ENCODE measurements at regions not wholly inside any gene's neighbourhood (a gene's known extent, or its start where the extent isn't known, plus 50 kb on each side); places are given as distances from the start of the nearest gene placed in this dataset.
A peak's percentile ranks its signal among the peaks of the same experiment; 100 is the strongest.

GRCh38 chr11:15665368-15665871 is 550.7 kb downstream of the INSC start:
- Histone ChIP-seq H2AFZ (ENCODE audit: insufficient read depth, low read depth, low read length, poor library complexity, severe bottlenecking) (no peak overlapping the region), H3K4me3 (replicated peaks in 1 of 3; ENCODE audit: low read depth in 2 of 3, low read length in 3 of 3) (no peak overlapping the region), H3K9ac (ENCODE audit: insufficient read depth, low read length, poor library complexity, severe bottlenecking) (no peak overlapping the region), H4K20me1 (ENCODE audit: insufficient read depth, low read length) (no peaks in the 10 kb centered on the region), H3K27ac (ENCODE audit: low read depth in 1 of 2, low read length in 2 of 2) (no peak overlapping the region), H3K9me3 (replicated peaks in 1 of 2; ENCODE audit: control insufficient read depth in 1 of 2, insufficient read depth in 1 of 2, low read length in 2 of 2) (no peaks in the 10 kb centered on the region), H3K79me2 (ENCODE audit: insufficient read depth, low read length) (no peaks in the 10 kb centered on the region), H3K27me3 (ENCODE audit: control insufficient read depth in 2 of 2, insufficient read depth in 2 of 2, low read length in 2 of 2) (no peaks in the 10 kb centered on the region), H3K36me3 (replicated peaks in 1 of 2; ENCODE audit: control insufficient read depth in 1 of 2, insufficient read depth in 2 of 2, low read length in 2 of 2) (no peaks in the 10 kb centered on the region), H3K4me1 (ENCODE audit: control insufficient read depth in 1 of 2, insufficient read depth in 2 of 2, low read length in 2 of 2) (no peaks in the 10 kb centered on the region), H3K4me2 (replicated peaks; ENCODE audit: extremely low read depth, low read length, poor library complexity, severe bottlenecking) (no peak overlapping the region)
- no peak overlapping the region for H3K4me3 Mint-ChIP-seq
- H3K27ac Mint-ChIP-seq = no peak overlapping the region
- DNase-seq = no peak
- H3K36me3 Mint-ChIP-seq = no peaks in the 10 kb centered on the region
- no peaks in the 10 kb centered on the region for H3K4me1 Mint-ChIP-seq
- WGBS (ENCODE audit: insufficient coverage) = 67% methylated on average over 2 of the region's 4 CpGs
- peaks cover 3 to 5% (median 3%) of the 10 kb centered on the region in 3 donors for H3K27me3 Mint-ChIP-seq (ENCODE audit: low read depth in 3 of 3)
- intact Hi-C loops (cut with micrococcal nuclease) = no loop called here
- no peak for TF ChIP-seq CTCF (IDR thresholded peaks at IDR 0.05)
- H3K9me3 Mint-ChIP-seq = peaks cover 0 to 4% (median 3%) of the 10 kb centered on the region in 7 donors

- Histone ChIP-seq H3K79me2 (ENCODE audit: insufficient read depth, low read length) (no peaks in the 10 kb centered on the region), H3K27me3 (ENCODE audit: control insufficient read depth in 2 of 2, insufficient read depth in 2 of 2, low read length in 2 of 2) (no peaks in the 10 kb centered on the region), H3K4me1 (ENCODE audit: control insufficient read depth in 1 of 2, insufficient read depth in 2 of 2, low read length in 2 of 2) (no peaks in the 10 kb centered on the region), H4K20me1 (ENCODE audit: insufficient read depth, low read length) (no peaks in the 10 kb centered on the region), H3K36me3 (replicated peaks in 1 of 2; ENCODE audit: control insufficient read depth in 1 of 2, insufficient read depth in 2 of 2, low read length in 2 of 2) (no peaks in the 10 kb centered on the region), H3K9ac (ENCODE audit: insufficient read depth, low read length, poor library complexity, severe bottlenecking) (no peak overlapping the region), H3K4me3 (replicated peaks in 1 of 3; ENCODE audit: low read depth in 2 of 3, low read length in 3 of 3) (no peak overlapping the region), H3K9me3 (replicated peaks in 1 of 2; ENCODE audit: control insufficient read depth in 1 of 2, insufficient read depth in 1 of 2, low read length in 2 of 2) (no peaks in the 10 kb centered on the region), H3K27ac (ENCODE audit: low read depth in 1 of 2, low read length in 2 of 2) (no peak overlapping the region), H3K4me2 (replicated peaks; ENCODE audit: extremely low read depth, low read length, poor library complexity, severe bottlenecking) (no peak overlapping the region), H2AFZ (ENCODE audit: insufficient read depth, low read depth, low read length, poor library complexity, severe bottlenecking) (no peak overlapping the region)
- Mint-ChIP-seq H3K4me1 (no peaks in the 10 kb centered on the region), H3K27me3 (ENCODE audit: low read depth in 3 of 3) (peaks cover 0 to 7% (median 3%) of the 10 kb centered on the region in 3 donors), H3K4me3 (no peak overlapping the region), H3K36me3 (no peaks in the 10 kb centered on the region), H3K27ac (peak overlapping the region in 1 of 7 donors; percentile 57), H3K9me3 (peaks cover 2 to 9% (median 3%) of the 10 kb centered on the region in 7 donors)
- no CpG with 5 or more reads among the region's 3 CpGs for WGBS (ENCODE audit: insufficient coverage)
- TF ChIP-seq CTCF (IDR thresholded peaks at IDR 0.05) = no peak
- no peak for DNase-seq
- intact Hi-C loops (cut with micrococcal nuclease) = no loop called here
These were observed 552.5 kb downstream of the INSC start for GRCh38 chr11:15667127-15667725.
